Parathyroid adenoma (tissue), 2 donors: ENCODE measurements at regions not wholly inside any gene's neighbourhood (a gene's known extent, or its start where the extent isn't known, plus 50 kb on each side); places are given as distances from the start of the nearest gene placed in this dataset.

Experiments
- H2AFZ ChIP-seq: fragments of 300-600 bp; sonication (generic); one replicate; pipeline ENCODE4 v1.7.0; 2017; ENCODE audit warnings: antibody characterized with exemption, mild to moderate bottlenecking
- H3K27ac ChIP-seq: fragments of 300-600 bp; sonication (generic); one replicate; pipeline ENCODE4 v1.7.0; 2017
- H3K27me3 ChIP-seq: fragments of 300-600 bp; sonication (generic); one replicate; pipeline ENCODE4 v1.7.0; 2017; ENCODE audit warnings: low read length; ENCODE audit not compliant: control insufficient read depth, insufficient read depth
- H3K36me3 ChIP-seq: fragments of 300-600 bp; sonication (generic); one replicate; pipeline ENCODE4 v1.7.0; 2017; ENCODE audit warnings: low read length; ENCODE audit not compliant: control insufficient read depth, insufficient read depth
- H3K4me1 ChIP-seq: fragments of 300-600 bp; sonication (generic); one replicate; pipeline ENCODE4 v1.7.0; 2017; ENCODE audit warnings: control low read depth
- H3K4me2 ChIP-seq: fragments of 300-600 bp; sonication (generic); one replicate; pipeline ENCODE4 v1.7.0; 2017; ENCODE audit warnings: low read length
- H3K4me3 ChIP-seq: fragments of 300-600 bp; sonication (generic); one replicate; pipeline ENCODE4 v1.7.0; 2017; ENCODE audit warnings: low read depth, low read length
- H3K79me2 ChIP-seq: fragments of 300-600 bp; sonication (generic); one replicate; pipeline ENCODE4 v1.7.0; 2017; ENCODE audit warnings: control low read depth
- H3K9ac ChIP-seq: fragments of 300-600 bp; sonication (generic); one replicate; pipeline ENCODE4 v1.7.0; 2017; ENCODE audit warnings: mild to moderate bottlenecking
- H3K9me3 ChIP-seq: fragments of 300-600 bp; sonication (generic); one replicate; pipeline ENCODE4 v1.7.0; 2017; ENCODE audit warnings: low read length; ENCODE audit not compliant: control insufficient read depth
- TF ChIP-seq, protein P1 (sequence below): fragments of 300-600 bp; sonication (generic); IDR thresholded peaks from one replicate; pipeline ENCODE4 v1.7.0; 2017; ENCODE audit warnings: antibody characterized with exemption, mild to moderate bottlenecking
- donor health status: primary hyperparathyroidism.

DNA sequence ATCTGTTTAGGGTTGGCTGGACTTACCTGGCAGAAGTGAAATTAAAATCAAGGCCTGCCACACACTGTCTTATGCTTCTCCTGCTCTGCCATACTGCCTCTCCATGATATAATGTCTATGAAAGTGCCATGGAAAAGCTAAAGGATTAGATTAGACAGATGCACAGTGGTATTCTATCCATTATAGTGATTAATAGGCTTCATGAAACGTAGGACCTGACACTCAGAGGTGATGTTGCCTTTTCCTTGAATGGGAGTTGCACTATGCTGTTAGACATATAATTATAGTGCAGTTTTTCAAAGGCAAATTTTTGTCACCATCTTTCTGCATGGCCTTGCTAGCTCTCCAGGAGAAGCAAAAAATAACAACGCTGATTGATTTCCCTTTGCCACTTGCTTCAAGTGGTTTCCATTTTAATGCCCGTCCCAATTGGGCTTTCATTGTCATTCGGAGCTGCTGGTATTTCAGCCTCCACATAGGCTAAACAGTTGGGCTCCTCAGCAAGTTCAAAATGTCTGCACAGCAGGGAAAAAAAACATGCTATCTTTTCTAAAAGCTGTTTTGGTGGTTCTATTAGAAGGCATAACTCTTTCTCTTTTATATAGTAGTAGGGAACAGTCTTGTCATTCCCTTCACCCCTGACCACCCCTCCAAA, 502.8 kb upstream of the GOT2 start:
- Histone ChIP-seq H2AFZ (no peak overlapping the region), H3K36me3 (no peaks in the 10 kb centered on the region), H3K4me1 (no peaks in the 10 kb centered on the region), H3K9me3 (no peaks in the 10 kb centered on the region), H3K9ac (no peak overlapping the region), H3K27ac (no peak overlapping the region), H3K79me2 (no peaks in the 10 kb centered on the region), H3K4me3 (no peak overlapping the region), H3K27me3 (no peaks in the 10 kb centered on the region), H3K4me2 (no peak overlapping the region)
- TF ChIP-seq, protein P1, sequence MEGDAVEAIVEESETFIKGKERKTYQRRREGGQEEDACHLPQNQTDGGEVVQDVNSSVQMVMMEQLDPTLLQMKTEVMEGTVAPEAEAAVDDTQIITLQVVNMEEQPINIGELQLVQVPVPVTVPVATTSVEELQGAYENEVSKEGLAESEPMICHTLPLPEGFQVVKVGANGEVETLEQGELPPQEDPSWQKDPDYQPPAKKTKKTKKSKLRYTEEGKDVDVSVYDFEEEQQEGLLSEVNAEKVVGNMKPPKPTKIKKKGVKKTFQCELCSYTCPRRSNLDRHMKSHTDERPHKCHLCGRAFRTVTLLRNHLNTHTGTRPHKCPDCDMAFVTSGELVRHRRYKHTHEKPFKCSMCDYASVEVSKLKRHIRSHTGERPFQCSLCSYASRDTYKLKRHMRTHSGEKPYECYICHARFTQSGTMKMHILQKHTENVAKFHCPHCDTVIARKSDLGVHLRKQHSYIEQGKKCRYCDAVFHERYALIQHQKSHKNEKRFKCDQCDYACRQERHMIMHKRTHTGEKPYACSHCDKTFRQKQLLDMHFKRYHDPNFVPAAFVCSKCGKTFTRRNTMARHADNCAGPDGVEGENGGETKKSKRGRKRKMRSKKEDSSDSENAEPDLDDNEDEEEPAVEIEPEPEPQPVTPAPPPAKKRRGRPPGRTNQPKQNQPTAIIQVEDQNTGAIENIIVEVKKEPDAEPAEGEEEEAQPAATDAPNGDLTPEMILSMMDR = no peak

DNA sequence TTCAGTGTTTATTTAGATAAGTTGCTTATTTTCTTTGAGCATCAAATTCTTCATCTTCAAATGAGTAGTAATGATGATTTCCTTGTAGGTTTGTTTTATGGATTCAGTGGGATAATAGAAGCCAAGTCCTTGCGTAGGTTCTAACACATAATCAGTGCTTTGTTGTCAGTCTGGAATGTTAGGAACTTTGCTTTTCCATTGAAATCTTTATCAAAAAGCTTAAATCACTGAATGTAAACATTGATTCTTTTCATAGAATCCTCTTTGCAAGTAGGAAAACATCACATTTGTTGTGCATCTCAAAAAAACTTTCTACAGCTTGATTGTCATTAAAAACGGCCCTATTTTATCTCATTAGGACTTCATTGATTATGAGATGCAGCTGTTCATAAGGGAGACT, 490.3 kb upstream of the GOT2 start:
- H3K4me3 ChIP-seq = no peak overlapping the region
- no peak overlapping the region for H3K27ac ChIP-seq
- H3K36me3 ChIP-seq = no peaks in the 10 kb centered on the region
- H3K9me3 ChIP-seq = no peaks in the 10 kb centered on the region
- H3K27me3 ChIP-seq = no peaks in the 10 kb centered on the region
- no peaks in the 10 kb centered on the region for H3K4me1 ChIP-seq
- no peak overlapping the region for H2AFZ ChIP-seq
- TF ChIP-seq, protein P1 = no peak
- H3K9ac ChIP-seq = no peak overlapping the region
- H3K4me2 ChIP-seq = no peak overlapping the region
- no peaks in the 10 kb centered on the region for H3K79me2 ChIP-seq

DNA sequence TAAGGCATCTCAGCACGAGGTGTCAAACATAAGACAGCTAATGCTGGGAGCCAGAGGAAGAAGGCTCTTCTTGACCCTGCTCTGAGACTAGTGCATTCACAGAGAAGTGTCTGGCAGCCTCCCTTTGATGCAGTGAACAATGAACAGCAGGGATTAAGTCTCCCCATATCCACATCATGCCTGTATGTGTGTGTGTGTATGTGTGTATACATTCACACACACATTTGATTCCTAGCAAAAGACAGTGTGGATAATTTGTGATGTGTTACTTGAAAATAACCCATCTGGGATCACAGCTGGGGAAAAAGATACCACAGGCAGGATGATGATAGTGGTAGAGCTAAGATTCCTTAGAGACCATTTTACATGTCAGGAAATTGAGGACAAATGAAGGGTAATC, 485.9 kb upstream of the GOT2 start:
- Histone ChIP-seq H2AFZ (no peak overlapping the region), H3K27me3 (no peaks in the 10 kb centered on the region), H3K9me3 (no peaks in the 10 kb centered on the region), H3K36me3 (no peaks in the 10 kb centered on the region), H3K4me1 (no peaks in the 10 kb centered on the region), H3K27ac (no peak overlapping the region), H3K9ac (no peak overlapping the region), H3K79me2 (no peaks in the 10 kb centered on the region), H3K4me2 (no peak overlapping the region), H3K4me3 (no peak overlapping the region)
- TF ChIP-seq, protein P1 = no peak

DNA sequence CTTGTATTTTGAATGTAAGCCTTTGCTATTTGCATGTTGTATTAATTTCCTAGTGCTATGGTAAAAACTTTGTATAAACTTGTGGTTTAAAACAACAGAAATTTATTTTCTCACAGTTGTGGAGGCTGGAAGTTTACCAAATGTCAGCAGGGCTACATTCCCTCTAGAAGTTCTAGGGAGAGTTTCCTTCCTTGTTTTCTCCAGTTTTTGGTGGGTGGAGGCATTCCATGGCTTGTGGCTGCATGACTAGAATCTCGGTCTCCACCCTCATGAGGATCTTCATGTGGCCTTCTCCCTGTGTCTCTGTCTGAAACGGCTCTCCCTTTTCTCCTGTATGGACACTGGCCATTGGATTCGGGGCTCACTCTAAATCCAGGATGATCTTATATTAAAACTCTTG, 482.2 kb upstream of the GOT2 start:
- Histone ChIP-seq H3K27ac (no peak overlapping the region), H3K9me3 (no peaks in the 10 kb centered on the region), H3K4me2 (no peak overlapping the region), H3K36me3 (no peaks in the 10 kb centered on the region), H3K9ac (no peak overlapping the region), H2AFZ (no peak overlapping the region), H3K4me3 (no peak overlapping the region), H3K27me3 (no peaks in the 10 kb centered on the region), H3K79me2 (no peaks in the 10 kb centered on the region), H3K4me1 (no peaks in the 10 kb centered on the region)
- TF ChIP-seq, protein P1 = no peak

DNA sequence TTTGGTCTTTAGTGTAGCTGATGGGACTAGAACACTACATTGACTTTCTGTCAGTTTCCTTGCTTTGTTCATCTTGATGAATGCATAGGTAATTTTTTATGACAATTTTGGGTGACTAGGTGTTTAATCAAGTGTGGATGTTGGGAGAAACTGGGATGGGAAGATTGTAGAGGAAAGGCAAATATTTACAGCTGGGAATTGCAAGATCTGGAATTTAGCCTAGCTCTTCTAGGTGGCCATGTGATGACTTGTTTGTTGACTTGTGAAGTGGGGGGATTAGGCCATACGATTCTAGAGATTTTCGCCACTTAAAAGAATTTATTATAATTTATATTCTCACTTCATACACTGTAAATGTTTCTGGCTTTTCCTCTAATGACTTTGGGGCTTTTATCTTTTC, 480.3 kb upstream of the GOT2 start:
- Histone ChIP-seq H3K9me3 (no peaks in the 10 kb centered on the region), H3K4me2 (no peak overlapping the region), H3K27ac (no peak overlapping the region), H3K27me3 (no peaks in the 10 kb centered on the region), H3K79me2 (no peaks in the 10 kb centered on the region), H3K9ac (no peak overlapping the region), H3K4me1 (no peaks in the 10 kb centered on the region), H2AFZ (no peak overlapping the region), H3K36me3 (no peaks in the 10 kb centered on the region), H3K4me3 (no peak overlapping the region)
- TF ChIP-seq, protein P1 = no peak
